ENCODE measurements at regions not wholly inside any gene's neighbourhood (a gene's known extent, or its start where the extent isn't known, plus 50 kb on each side); places are given as distances from the start of the nearest gene placed in this dataset.
A peak's percentile ranks its signal among the peaks of the same experiment; 100 is the strongest.

DNA sequence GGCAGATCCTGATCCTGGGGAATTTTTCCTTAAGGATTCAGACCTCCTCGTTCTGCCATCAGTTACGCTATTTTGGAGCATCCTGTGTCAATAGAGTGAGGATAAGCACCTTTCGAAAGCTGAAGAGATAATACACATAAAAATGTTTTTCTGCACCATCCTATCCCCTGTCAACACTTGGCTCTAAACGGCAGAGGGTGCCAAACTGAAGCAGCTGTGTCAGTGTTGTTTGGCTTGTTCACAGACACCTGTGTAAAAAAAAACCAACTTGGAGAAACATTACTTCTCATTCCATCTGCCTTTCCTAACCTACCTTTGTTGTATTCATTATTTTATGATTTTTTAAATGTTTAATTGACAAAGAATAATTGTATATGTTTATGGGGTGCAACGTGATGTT is 417.0 kb upstream of the DDI1 start:
- TF ChIP-seq, protein P1, sequence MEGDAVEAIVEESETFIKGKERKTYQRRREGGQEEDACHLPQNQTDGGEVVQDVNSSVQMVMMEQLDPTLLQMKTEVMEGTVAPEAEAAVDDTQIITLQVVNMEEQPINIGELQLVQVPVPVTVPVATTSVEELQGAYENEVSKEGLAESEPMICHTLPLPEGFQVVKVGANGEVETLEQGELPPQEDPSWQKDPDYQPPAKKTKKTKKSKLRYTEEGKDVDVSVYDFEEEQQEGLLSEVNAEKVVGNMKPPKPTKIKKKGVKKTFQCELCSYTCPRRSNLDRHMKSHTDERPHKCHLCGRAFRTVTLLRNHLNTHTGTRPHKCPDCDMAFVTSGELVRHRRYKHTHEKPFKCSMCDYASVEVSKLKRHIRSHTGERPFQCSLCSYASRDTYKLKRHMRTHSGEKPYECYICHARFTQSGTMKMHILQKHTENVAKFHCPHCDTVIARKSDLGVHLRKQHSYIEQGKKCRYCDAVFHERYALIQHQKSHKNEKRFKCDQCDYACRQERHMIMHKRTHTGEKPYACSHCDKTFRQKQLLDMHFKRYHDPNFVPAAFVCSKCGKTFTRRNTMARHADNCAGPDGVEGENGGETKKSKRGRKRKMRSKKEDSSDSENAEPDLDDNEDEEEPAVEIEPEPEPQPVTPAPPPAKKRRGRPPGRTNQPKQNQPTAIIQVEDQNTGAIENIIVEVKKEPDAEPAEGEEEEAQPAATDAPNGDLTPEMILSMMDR (IDR thresholded peaks at IDR 0.05; ENCODE audit: low read depth, low read length, missing control alignments): peak; percentile 28
- DNase-seq (ENCODE audit: extremely low read depth, low read depth): no peak
- no peak overlapping the region for H3K4me3 ChIP-seq (replicated peaks; ENCODE audit: low read depth, low read length)

DNA sequence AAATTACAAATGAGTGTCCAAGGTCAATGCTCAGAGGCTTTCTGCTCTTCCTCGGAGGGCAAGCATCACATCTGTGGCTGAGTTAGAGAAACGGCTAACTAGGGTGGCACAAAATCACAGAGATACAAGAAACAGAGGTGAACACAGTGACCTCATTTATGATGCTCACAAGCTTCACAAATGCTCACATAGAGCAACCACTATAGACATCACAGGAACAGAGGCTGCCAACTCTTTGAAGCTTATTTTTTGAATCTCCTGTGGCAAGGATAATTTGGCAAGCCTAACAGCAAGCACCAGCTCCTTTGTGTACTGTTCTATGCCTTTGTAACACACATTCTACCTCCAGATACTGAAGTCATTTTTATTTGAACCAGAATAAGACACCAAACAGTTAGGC is 416.5 kb upstream of the DDI1 start:
- TF ChIP-seq, protein P1 (IDR thresholded peaks at IDR 0.05; ENCODE audit: low read depth, low read length, missing control alignments): no peak
- H3K4me3 ChIP-seq (replicated peaks; ENCODE audit: low read depth, low read length): no peak overlapping the region
- no peak for DNase-seq (ENCODE audit: extremely low read depth, low read depth)

DNA sequence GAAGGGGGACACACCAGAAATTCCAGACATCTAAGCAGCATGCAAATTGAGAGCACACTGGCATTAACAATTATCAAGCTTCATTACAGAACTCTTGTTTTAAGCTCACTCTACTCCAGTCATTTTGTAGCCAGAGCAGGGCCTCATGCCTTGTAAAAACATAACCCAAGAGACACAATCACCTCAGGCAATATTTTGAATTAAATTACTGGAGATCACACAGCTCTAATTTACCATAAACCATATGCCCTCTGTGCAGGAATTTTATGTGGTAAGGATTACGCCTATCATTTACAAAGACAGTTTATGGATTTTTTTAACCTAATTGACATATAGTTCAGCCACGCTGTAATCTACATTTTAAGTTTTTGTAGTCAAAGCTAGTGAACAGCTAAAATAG is 414.1 kb upstream of the DDI1 start:
- no peak overlapping the region for H3K4me3 ChIP-seq (replicated peaks; ENCODE audit: low read depth, low read length)
- TF ChIP-seq, protein P1 (IDR thresholded peaks at IDR 0.05; ENCODE audit: low read depth, low read length, missing control alignments): no peak
- DNase-seq (ENCODE audit: extremely low read depth, low read depth): no peak

DNA sequence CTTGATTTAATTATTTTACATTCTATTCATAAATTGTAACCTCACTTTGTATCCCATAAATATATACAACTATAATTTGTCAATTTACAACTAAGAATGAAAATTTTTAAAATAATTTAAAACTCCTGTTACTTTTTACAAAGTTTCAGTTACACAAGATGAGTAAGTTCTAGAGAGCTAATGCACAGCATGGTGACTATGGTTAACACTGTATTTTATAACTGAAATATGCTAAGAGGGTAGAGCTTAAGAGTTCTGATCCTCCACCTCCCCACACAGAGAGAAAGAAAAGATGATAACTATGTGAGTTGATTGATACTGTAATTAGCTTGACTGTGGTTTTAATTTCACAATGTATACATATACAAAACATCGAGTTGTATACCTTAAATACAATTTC is 412.5 kb upstream of the DDI1 start:
- no peak overlapping the region for H3K4me3 ChIP-seq (replicated peaks; ENCODE audit: low read depth, low read length)
- TF ChIP-seq, protein P1 (IDR thresholded peaks at IDR 0.05; ENCODE audit: low read depth, low read length, missing control alignments): no peak
- no peak for DNase-seq (ENCODE audit: extremely low read depth, low read depth)

DNA sequence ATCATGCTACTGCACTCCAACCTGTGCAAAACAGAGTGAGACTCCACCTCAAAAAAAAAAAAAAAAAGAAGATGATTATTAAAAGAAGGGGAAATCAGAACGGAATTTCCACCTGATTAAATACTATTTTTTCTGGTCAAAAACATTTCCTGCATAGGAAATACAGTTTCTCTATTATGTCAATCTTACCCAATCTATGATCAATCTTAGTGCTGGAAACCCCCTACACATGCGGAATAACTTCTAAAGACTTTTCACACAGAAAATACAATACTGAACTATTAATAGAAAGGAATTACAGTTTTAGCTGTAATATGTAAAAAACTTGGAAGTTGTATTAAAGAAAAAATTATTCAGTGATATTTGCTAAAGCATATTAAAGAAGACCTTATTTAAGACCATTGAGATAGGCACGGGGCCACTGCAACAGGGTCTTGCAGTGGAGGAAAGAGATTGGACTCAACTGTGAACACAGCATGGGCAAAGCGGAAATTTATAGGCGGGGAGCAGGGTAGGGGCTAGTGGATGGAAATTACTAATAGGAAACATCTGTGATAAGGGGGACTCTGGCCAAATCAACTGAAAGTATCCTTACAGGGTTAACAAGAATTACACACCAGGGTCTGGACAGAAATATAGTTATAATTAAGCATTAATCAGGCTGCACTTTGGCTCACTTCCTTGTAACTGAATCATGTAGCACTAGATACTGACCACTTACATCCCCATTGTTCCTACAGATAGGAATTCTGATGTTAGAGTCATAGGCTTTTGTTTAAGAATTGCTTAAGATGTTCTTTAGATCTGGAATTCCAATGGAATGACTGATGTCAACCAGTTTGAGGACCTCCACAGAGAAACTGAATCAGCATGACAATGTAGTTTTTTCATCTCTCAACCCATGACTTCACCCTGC is 411.5 kb upstream of the DDI1 start:
- TF ChIP-seq, protein P1 (IDR thresholded peaks at IDR 0.05; ENCODE audit: low read depth, low read length, missing control alignments): no peak
- H3K4me3 ChIP-seq (replicated peaks; ENCODE audit: low read depth, low read length): no peak overlapping the region
- peak; percentile 63 for DNase-seq (ENCODE audit: extremely low read depth, low read depth)

DNA sequence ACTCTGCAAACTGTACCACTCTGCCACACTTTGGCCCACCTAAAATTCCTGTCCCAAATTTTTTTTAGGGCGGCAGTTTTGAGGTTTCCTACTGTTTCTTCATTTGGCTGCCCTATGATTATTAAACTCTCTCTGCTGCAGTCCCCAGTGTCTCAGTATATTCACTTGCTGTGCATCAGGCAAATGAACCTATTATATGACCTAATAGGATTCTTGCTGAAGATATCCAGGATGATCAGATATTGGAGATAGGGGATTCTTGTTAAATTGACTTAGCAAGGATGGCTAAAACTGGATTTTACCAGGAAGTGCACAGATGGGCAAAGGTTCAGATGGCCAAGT is 410.8 kb upstream of the DDI1 start:
- no peak for DNase-seq (ENCODE audit: extremely low read depth, low read depth)
- H3K4me3 ChIP-seq (replicated peaks; ENCODE audit: low read depth, low read length): no peak overlapping the region
- TF ChIP-seq, protein P1 (IDR thresholded peaks at IDR 0.05; ENCODE audit: low read depth, low read length, missing control alignments): no peak

Measured in HFF-Myc (cell line).